Kidney tubule cell (primary cell): ENCODE measurements at regions not wholly inside any gene's neighbourhood (a gene's known extent, or its start where the extent isn't known, plus 50 kb on each side); places are given as distances from the start of the nearest gene placed in this dataset.

Source experiments
- DNase-seq: peaks from one replicate; pipeline ENCODE4 v3.0.0-alpha.2; 2018; ENCODE audit warnings: low spot score

- no peak for DNase-seq
Measured at GRCh38 chr13:86201477-86201876, 402.3 kb upstream of the SLITRK6 start.

- no peak for DNase-seq
Measured at GRCh38 chr13:86193281-86193680, 394.1 kb upstream of the SLITRK6 start.

- DNase-seq, result no peak
Measured at GRCh38 chr13:86188170-86188569, 389.0 kb upstream of the SLITRK6 start.

GRCh38 chr13:86185636-86186035 lies 386.4 kb upstream of the SLITRK6 start:
- no peak for DNase-seq

GRCh38 chr13:86185107-86185506 lies 385.9 kb upstream of the SLITRK6 start:
- no peak for DNase-seq

- no peak for DNase-seq
Measured at GRCh38 chr13:86174622-86175021, 375.4 kb upstream of the SLITRK6 start.

GRCh38 chr13:86172961-86173360 lies 373.7 kb upstream of the SLITRK6 start:
- DNase-seq, result no peak

GRCh38 chr13:86161257-86161656 lies 362.0 kb upstream of the SLITRK6 start:
- DNase-seq, result no peak

GRCh38 chr13:86155756-86156155 lies 356.5 kb upstream of the SLITRK6 start:
- DNase-seq, result no peak

- DNase-seq, result no peak
Measured at GRCh38 chr13:86142080-86142479, 342.9 kb upstream of the SLITRK6 start.

GRCh38 chr13:86135856-86136255 lies 336.6 kb upstream of the SLITRK6 start:
- no peak for DNase-seq

GRCh38 chr13:86121881-86122280 lies 322.7 kb upstream of the SLITRK6 start:
- DNase-seq, result no peak

GRCh38 chr13:86109107-86109506 lies 309.9 kb upstream of the SLITRK6 start:
- DNase-seq, result no peak

GRCh38 chr13:86108334-86108733 lies 309.1 kb upstream of the SLITRK6 start:
- no peak for DNase-seq

GRCh38 chr13:86098511-86098910 lies 299.3 kb upstream of the SLITRK6 start:
- DNase-seq, result no peak

- DNase-seq, result no peak
Measured at GRCh38 chr13:86095351-86095750, 296.1 kb upstream of the SLITRK6 start.

- no peak for DNase-seq
Measured at GRCh38 chr13:86090181-86090580, 291.0 kb upstream of the SLITRK6 start.

GRCh38 chr13:86087244-86087643 lies 288.0 kb upstream of the SLITRK6 start:
- no peak for DNase-seq

GRCh38 chr13:86085890-86086289 lies 286.7 kb upstream of the SLITRK6 start:
- no peak for DNase-seq

- DNase-seq, result no peak
Measured at GRCh38 chr13:86082121-86082520, 282.9 kb upstream of the SLITRK6 start.

GRCh38 chr13:86080340-86080995 lies 281.2 kb upstream of the SLITRK6 start:
- no peak for DNase-seq

- no peak for DNase-seq
Measured at GRCh38 chr13:86066611-86067365, 267.6 kb upstream of the SLITRK6 start.

GRCh38 chr13:86052141-86052540 lies 252.9 kb upstream of the SLITRK6 start:
- DNase-seq, result peak; percentile 29
